HS-27A (cell line): ENCODE measurements at regions not wholly inside any gene's neighbourhood (a gene's known extent, or its start where the extent isn't known, plus 50 kb on each side); places are given as distances from the start of the nearest gene placed in this dataset.

ENCODE experiments used
- DNase-seq: peaks from one replicate; pipeline ENCODE4 v3.0.0-alpha.2; 2012; ENCODE audit warnings: low read depth, missing footprints

- no peak for DNase-seq
Measured at GRCh38 chr14:38311655-38312054, 55.8 kb upstream of the CLEC14A start.

GRCh38 chr14:38310420-38310995, 54.6 kb upstream of the CLEC14A start:
- no peak for DNase-seq

DNA sequence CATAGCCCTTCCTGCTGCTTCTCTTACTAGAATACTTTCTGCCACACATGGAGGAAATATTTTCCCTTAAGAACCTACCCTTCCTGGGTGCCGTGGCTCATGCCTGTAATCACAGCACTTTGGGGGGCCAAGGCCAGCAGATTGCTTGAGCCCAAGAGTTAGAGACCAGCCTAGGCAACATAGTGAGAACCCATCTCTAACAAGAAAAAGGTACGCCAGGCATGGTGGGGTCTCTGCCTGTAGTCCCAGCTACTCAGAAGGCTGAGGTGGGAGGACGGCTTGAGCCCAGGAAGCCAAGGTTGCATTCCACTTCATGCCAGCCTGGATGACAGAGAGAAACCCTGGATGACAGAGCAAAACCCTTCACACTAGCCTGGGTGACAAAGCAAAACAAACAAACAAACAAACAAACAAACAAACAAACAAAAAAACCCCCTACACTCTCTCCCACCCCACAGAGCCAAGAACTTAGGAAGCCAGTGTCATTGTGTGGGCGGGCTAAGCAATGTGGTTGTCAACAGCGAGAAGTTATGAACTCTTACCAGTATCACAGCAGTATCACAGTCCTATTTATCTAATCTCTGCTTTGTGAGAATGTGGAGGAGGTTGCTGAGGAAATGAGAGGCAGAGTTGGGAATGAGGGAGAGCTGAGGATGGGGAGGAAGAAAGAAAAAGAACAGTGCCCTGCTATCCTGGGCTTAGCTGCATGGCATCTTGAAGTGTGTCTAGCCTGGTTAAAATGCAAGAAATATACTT, 53.8 kb upstream of the CLEC14A start:
- no peak for DNase-seq
